22Rv1 (cell line): ENCODE measurements at regions not wholly inside any gene's neighbourhood (a gene's known extent, or its start where the extent isn't known, plus 50 kb on each side); places are given as distances from the start of the nearest gene placed in this dataset.

Experiments
- ZFX ChIP-seq: fragments of 450-650 bp; IDR thresholded peaks from 2 replicates; pipeline ENCODE4 v1.6.1; 2017; ENCODE audit warnings: antibody characterized with exemption, borderline replicate concordance
- TF ChIP-seq, protein P1 (sequence below): fragments of 450-650 bp; IDR thresholded peaks from 2 replicates; pipeline ENCODE4 v1.5.1; 2017; ENCODE audit warnings: mild to moderate bottlenecking

- TF ChIP-seq, protein P1, sequence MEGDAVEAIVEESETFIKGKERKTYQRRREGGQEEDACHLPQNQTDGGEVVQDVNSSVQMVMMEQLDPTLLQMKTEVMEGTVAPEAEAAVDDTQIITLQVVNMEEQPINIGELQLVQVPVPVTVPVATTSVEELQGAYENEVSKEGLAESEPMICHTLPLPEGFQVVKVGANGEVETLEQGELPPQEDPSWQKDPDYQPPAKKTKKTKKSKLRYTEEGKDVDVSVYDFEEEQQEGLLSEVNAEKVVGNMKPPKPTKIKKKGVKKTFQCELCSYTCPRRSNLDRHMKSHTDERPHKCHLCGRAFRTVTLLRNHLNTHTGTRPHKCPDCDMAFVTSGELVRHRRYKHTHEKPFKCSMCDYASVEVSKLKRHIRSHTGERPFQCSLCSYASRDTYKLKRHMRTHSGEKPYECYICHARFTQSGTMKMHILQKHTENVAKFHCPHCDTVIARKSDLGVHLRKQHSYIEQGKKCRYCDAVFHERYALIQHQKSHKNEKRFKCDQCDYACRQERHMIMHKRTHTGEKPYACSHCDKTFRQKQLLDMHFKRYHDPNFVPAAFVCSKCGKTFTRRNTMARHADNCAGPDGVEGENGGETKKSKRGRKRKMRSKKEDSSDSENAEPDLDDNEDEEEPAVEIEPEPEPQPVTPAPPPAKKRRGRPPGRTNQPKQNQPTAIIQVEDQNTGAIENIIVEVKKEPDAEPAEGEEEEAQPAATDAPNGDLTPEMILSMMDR, result no peak
- TF ChIP-seq ZFX, result no peak
These were observed 318.3 kb upstream of the MYT1L start for GRCh38 chr2:2649109-2650072.
